NCI-H526 (cell line): ENCODE measurements at regions not wholly inside any gene's neighbourhood (a gene's known extent, or its start where the extent isn't known, plus 50 kb on each side); places are given as distances from the start of the nearest gene placed in this dataset.

Experiments
- DNase-seq, 2 experiments: peaks; one replicate each; lab custom pipeline; 2025; lab: John Stamatoyannopoulos, UW

DNA sequence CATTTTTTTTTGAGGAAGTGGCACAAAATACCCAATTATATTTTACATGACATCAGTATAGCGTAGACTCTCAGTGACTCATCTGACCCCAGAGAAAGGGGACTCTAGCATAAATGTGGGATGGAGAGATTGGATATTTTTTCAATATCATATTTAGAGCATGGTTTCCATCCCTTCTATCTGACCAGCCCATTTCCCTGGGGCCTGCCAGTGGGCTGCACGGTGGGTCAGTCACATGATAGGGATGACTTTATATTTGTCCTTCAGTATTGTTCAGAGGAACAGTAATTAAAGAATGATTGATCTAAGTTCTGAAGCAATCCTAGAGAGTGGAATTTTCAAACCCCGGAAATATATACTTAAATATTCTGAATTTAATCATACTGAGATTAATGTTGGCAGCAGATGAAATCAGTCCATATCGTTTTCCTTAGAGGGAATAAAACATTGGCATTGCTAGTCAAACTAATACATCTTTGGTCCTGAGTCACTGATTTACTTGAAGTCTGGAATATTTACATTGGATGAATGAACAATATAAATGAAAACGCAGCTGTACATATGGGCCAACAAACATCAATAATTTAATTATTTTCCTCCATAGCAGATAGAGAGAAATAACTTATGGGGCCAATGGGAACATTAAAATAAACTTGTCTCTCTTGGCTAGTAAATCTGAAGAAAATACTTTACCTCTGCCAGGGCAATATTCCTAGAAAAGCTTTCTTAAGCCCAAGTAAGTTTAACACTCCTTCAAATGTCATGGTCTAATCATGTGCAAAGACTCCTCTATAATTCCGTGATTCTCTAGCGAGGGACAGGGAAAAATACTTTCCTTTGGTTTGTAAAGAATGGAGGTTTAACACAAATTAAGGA, 563.6 kb upstream of the PKDCC start:
- DNase-seq = no peak

DNA sequence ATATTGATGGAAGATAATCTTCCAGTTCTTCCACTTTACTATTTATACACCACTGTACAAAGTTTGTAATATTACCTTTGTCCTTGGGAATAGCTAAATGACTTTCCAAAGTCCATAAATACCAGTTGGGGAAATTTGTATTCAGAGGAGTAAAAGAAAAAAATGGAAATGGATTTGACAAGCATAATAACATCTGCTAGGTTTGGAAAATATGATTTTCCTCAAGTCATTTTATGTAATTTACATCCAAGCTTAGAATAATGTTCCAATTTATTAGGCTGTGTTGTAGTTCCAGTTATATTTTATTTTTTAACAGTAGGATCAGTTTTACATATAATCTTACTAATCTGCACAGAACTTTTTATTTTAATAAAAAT, 563.0 kb upstream of the PKDCC start:
- DNase-seq = no peak

GRCh38 chr2:41486948-41487347, 560.9 kb upstream of the PKDCC start:
- peak in 1 of 2 experiments; percentile 4 for DNase-seq

GRCh38 chr2:41488888-41489287, 558.9 kb upstream of the PKDCC start:
- no peak for DNase-seq

- DNase-seq = no peak
Measured at GRCh38 chr2:41489638-41490037, 558.2 kb upstream of the PKDCC start.

GRCh38 chr2:41495050-41495449, 552.8 kb upstream of the PKDCC start:
- DNase-seq = no peak

- peak in 1 of 2 experiments; percentile 7 for DNase-seq
Measured at GRCh38 chr2:41496908-41497307, 550.9 kb upstream of the PKDCC start.

DNA sequence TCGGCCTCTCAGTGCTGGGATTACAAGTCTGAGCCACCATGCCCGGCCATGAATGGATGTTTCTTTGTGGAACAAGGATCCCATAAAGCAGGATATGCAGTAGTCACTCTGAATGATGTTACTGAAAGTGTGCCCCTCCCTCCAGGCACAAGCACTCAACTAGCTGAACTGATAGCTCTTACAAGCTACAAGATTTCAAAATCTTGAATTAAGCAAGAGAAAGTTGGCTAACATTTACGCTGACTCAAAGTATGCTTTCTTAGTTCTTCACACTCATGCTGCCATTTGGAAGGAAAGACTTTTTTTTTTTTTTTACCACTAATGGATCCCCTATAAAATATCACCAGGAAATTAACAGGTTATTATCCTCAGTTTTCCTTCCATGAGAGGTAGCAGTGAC, 549.0 kb upstream of the PKDCC start:
- no peak for DNase-seq

DNA sequence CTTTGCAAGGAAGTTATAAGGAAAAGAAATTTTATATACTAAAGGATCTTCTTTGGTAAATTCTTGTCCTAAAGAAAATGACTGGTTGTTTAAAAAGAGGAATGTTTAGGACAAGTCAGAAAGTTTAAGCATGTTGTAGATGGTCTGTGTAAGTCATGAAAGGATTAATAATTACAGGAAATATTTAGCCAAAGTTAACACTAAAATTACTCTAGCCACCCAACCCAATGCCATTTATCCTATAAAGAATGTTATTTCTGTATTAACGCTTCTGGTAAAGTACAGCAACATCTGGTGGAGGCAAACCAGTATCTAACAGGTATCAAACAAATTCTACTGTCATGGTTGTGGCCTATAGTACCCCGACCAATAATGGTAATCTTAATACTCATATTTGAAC, 546.9 kb upstream of the PKDCC start:
- no peak for DNase-seq

- DNase-seq = no peak
Measured at GRCh38 chr2:41502752-41503151, 545.1 kb upstream of the PKDCC start.

DNA sequence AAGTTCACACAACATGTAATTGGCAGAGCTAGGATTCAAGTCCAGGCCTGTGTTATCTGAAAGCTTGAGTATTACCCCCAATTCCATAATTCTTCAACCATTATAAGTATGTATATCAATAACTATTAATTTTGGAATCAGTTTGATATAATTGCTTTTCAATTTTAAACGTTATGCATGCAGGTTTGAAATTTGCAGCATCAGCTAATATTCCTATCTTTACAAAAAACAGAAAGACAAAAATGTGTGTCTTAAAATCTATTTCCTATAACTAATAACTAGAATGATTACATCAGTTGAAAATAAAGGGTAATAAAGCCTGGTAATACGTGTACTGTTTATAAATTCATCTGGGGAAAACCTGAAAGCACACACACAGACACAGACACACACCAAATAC, 543.3 kb upstream of the PKDCC start:
- no peak for DNase-seq

DNA sequence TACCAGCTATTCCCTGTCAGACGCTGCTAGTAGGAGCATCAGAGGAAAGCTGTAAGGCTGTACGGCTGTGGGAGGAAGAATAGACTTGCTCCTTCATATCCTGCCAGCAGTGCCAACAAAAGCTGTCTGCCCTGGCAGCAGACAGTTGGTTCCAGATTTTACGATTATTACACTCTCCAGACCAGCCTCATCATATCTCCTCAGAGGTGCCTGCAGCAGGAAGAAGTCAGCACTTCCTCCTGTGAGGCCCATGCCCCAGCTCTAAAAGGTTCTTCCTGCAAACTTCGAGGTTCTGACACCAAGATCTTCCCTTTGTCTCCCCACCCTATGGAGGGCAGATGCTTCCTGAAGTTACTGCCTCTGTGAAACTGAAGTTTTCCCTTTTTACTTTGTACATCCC, 537.7 kb upstream of the PKDCC start:
- DNase-seq = no peak

GRCh38 chr2:41521211-41521610, 526.6 kb upstream of the PKDCC start:
- no peak for DNase-seq

- DNase-seq = no peak
Measured at GRCh38 chr2:41527525-41528323, 520.1 kb upstream of the PKDCC start.

- DNase-seq = no peak
Measured at GRCh38 chr2:41535575-41535974, 512.2 kb upstream of the PKDCC start.

GRCh38 chr2:41540272-41540998, 507.4 kb upstream of the PKDCC start:
- no peak for DNase-seq

- no peak for DNase-seq
Measured at GRCh38 chr2:41543726-41544125, 504.1 kb upstream of the PKDCC start.

DNA sequence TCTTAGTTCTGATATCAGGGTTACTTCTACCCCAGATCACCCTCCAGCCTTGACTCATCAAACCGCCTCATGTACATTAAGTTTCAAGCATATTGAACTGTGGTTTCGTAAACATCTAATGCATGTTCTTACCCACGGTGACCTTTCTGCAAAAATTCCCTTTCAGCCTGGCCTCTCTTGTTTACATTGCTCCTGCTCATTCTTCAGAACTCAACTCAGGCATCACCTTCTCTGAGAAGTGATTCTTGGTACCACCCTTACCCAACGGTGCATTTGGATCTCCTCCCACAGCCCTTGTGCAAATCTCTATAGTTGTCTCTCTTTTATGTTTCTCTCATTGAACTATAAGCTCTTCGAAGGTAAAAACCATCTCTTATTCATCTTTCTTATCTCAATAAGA, 503.1 kb upstream of the PKDCC start:
- DNase-seq = no peak

- DNase-seq = no peak
Measured at GRCh38 chr2:41546031-41546430, 501.8 kb upstream of the PKDCC start.

GRCh38 chr2:41568648-41569047, 479.2 kb upstream of the PKDCC start:
- no peak for DNase-seq

DNA sequence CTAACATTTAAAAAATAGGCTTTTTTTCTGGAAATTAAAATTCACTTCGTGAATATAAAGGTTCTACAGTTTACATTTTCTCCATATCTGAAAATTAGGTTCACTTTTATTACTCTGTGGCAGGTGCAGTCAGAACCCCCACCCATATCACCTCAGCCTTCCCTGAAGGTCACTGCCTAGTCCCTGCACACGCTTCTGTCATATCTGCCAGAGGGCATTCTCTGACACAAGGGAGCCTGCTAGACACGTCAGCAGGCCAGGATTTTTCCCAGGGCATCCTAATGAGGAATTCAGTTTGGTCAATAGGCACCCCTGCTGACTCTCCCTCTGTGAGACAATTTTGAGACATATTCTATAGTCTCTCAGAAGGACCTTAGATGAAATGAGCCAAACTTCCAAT, 475.7 kb upstream of the PKDCC start:
- DNase-seq = no peak

DNA sequence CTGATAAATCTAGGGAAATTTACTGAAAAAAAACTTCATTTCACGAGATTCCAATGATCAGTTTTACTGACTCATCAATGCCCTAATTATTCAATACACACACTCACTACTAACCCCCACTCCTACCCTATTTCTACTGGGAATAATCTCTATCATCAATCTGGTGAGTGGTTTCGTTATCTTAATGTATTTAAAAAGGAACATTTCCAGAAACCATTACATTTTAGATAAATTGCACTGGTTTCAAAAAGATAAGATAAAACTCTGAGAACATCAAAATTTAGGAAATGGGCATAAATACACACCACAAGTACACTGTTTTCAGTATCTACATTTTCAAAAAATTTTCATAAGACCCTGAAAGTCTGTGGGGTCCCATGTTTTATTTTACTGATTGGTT, 471.4 kb upstream of the PKDCC start:
- no peak for DNase-seq

DNA sequence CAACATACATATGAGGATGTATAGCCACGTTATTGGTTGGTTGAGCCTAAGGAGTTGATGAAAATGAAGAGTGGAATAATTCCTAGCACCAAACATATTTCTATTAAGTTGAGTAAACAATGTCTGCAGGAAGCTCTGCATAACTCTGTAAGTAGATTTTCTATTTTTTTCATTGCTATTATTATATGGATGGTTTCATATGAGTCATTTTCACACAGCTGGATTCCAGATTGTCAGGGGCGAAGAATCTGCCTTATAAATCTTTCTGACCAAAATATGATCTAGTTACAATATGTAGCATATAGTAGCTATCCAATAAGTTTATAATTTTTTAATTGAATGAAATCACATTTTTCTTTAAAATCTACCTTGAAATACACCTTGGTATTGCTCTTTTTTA, 468.0 kb upstream of the PKDCC start:
- no peak for DNase-seq
